ENCODE measurements at regions not wholly inside any gene's neighbourhood (a gene's known extent, or its start where the extent isn't known, plus 50 kb on each side); places are given as distances from the start of the nearest gene placed in this dataset.

GRCh38 chr6:74058606-74059005, 362.6 kb downstream of the CD109 start:
- TF ChIP-seq TCF7L2 (IDR thresholded peaks at IDR 0.05; ENCODE audit: low read depth, low read length) (no peak), CREB1 (IDR thresholded peaks at IDR 0.05) (no peak), CREB1 (CRISPR knock-in tag; IDR thresholded peaks at IDR 0.05) (no peak), ZFP90 (CRISPR knock-in tag; IDR thresholded peaks at IDR 0.05; ENCODE audit: borderline replicate concordance) (no peak), HMG20B (CRISPR knock-in tag; conservative IDR thresholded peaks at IDR 0.05) (no peak), ZBTB26 (CRISPR knock-in tag; IDR thresholded peaks at IDR 0.05; ENCODE audit: borderline replicate concordance) (no peak), POLR2AphosphoS5 (IDR thresholded peaks at IDR 0.05; ENCODE audit: low read depth, low read length) (no peak), AKAP8 (CRISPR knock-in tag; IDR thresholded peaks at IDR 0.05) (no peak), GFI1 (CRISPR knock-in tag; IDR thresholded peaks at IDR 0.05; ENCODE audit: borderline replicate concordance) (no peak)

All from HepG2 (cell line).